Skeletal muscle satellite cell (primary cell): ENCODE measurements at regions not wholly inside any gene's neighbourhood (a gene's known extent, or its start where the extent isn't known, plus 50 kb on each side); places are given as distances from the start of the nearest gene placed in this dataset.

Source experiments
- H3K27me3 ChIP-seq: 2 replicates; pipeline ENCODE4 v1.7.0; 2013; ENCODE audit warnings: low read length; ENCODE audit not compliant: control insufficient read depth, insufficient read depth
- H3K36me3 ChIP-seq: 2 replicates; pipeline ENCODE4 v1.7.0; 2013; ENCODE audit warnings: mild to moderate bottlenecking, control low read depth, low read length; ENCODE audit not compliant: insufficient read depth
- H3K4me1 ChIP-seq: 2 replicates; pipeline ENCODE4 v1.7.0; 2013; ENCODE audit warnings: low read length; ENCODE audit not compliant: control insufficient read depth, insufficient read depth
- H3K4me2 ChIP-seq: 2 replicates; pipeline ENCODE4 v1.7.0; 2013; ENCODE audit warnings: mild to moderate bottlenecking, low read length
- H3K4me3 ChIP-seq: 2 replicates; pipeline ENCODE4 v1.7.0; 2013; ENCODE audit warnings: low read length
- H3K9ac ChIP-seq: 2 replicates; pipeline ENCODE4 v1.7.0; 2013; ENCODE audit warnings: mild to moderate bottlenecking, low read depth, low read length, moderate library complexity
- H3K9me3 ChIP-seq: replicated peaks from 2 replicates; pipeline ENCODE4 v1.7.0; 2013; ENCODE audit warnings: mild to moderate bottlenecking, control low read depth, low read length

DNA sequence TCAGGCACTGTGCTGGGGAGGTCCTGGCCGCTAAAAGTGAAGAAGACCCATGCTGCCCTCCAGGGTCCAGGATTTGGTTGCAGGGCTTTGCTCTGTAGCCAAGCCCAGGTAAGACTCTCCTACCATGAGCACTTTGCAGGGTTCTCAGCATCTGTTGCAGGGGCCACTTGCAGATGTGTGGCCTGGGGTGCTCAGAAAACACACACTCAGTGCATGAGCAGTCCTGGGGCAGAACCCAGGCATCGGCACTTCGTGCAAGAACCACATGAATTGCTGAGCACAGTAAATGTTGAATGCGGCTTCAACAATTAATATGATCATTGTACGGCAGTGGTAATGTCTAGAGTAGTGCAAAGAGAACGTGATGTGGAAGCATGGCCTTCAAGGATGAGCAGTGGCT is 98.5 kb upstream of the SMIM21 start:
- H3K9me3 ChIP-seq = no peaks in the 10 kb centered on the region
- no peak overlapping the region for H3K4me3 ChIP-seq
- H3K27me3 ChIP-seq = no peaks in the 10 kb centered on the region

DNA sequence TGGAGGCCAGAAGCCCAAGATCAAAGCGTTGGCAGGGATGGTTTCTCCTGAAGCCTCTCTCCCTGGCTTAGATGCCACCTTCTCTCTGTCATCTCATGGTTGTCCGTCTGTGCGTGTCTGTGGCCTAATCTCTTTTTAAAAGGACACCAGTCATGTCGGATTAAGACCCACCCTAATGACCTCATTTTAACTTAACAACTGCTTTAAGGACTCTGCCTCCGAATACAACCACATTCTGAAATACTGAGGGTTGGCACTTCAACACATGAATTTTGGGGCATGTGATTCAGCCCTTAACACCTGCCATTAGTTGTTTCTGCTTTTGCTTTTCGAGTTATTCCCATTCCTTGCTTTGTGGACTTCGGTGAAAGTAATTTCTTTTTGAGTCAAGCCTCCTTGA is 97.8 kb upstream of the SMIM21 start:
- peaks cover 2% of the 10 kb centered on the region for H3K4me1 ChIP-seq
- H3K9ac ChIP-seq = no peak overlapping the region
- no peak overlapping the region for H3K4me2 ChIP-seq
- no peaks in the 10 kb centered on the region for H3K9me3 ChIP-seq
- H3K36me3 ChIP-seq = no peaks in the 10 kb centered on the region
- no peak overlapping the region for H3K4me3 ChIP-seq
- H3K27me3 ChIP-seq = no peaks in the 10 kb centered on the region

More for the DNA sequence above, 98.5 kb upstream of the SMIM21 start:
- H3K9ac ChIP-seq = no peak overlapping the region
- no peak overlapping the region for H3K4me2 ChIP-seq
- H3K36me3 ChIP-seq = no peaks in the 10 kb centered on the region
- peaks cover 9% of the 10 kb centered on the region for H3K4me1 ChIP-seq

DNA sequence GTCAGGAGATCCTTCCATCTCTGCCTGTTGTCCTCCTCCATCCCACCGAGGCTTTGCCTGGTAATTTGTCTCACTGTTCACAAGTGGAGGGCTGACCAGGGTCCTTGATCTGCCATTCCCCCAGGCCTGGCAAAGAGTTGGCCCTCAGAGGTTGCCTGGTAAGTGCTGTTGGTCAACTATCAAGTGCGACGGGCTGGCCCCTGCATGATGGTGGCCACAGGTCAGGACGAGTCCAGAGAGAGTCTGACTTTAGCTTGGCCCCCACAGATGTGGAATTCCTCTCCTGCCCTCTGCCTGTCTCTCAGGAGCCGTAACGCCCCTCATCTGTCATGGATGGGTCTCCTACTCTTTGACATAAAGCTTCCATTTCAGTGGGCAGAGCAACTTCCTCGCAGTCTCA is 97.3 kb upstream of the SMIM21 start:
- no peak overlapping the region for H3K4me3 ChIP-seq
- H3K4me1 ChIP-seq = no peaks in the 10 kb centered on the region
- H3K9me3 ChIP-seq = no peaks in the 10 kb centered on the region
- no peak overlapping the region for H3K4me2 ChIP-seq
- no peak overlapping the region for H3K9ac ChIP-seq
- no peaks in the 10 kb centered on the region for H3K27me3 ChIP-seq
- H3K36me3 ChIP-seq = no peaks in the 10 kb centered on the region

DNA sequence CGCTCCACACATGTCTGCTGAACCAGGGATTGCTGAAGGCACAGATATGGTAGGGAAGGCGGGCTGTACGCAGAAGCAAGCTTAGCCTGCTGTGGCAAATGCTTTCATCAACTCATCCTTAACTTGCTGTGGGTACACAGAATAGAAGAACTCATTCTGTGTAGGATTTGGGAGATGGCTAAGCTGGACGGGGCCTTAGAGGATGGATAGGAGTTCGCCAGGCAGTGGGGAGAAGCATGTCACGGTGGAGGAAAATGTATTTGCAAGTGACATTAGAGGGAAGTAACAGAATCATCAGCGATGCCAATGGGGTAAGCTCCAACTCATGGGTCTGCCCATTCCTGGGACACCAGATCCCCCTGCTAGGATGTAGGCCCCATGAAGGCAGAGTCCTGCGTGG is 96.7 kb upstream of the SMIM21 start:
- Histone ChIP-seq H3K36me3 (no peaks in the 10 kb centered on the region), H3K4me3 (no peak overlapping the region), H3K9me3 (no peaks in the 10 kb centered on the region), H3K27me3 (no peaks in the 10 kb centered on the region), H3K4me2 (no peak overlapping the region), H3K9ac (no peak overlapping the region), H3K4me1 (no peaks in the 10 kb centered on the region)

DNA sequence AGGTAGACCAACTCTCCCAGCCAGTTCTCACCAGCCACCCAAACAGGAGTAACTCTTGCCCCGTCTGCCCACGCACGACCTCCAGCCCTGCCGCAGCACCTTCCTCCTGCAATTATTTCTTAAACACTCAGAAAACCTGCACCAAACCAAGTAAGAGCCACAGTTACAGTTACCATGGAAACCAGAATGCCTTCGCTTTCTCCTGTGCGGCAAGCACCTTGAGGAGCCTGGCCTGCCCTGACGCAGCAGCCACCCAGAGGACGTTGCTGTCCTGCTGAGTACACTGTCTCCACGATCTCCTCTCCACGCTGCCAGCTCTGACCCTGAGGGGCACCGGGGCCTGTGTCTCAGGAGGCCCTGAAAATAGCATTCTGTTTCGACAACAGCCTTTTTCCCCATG is 94.3 kb upstream of the SMIM21 start:
- H3K36me3 ChIP-seq = no peaks in the 10 kb centered on the region
- no peak overlapping the region for H3K4me3 ChIP-seq
- no peaks in the 10 kb centered on the region for H3K27me3 ChIP-seq
- no peaks in the 10 kb centered on the region for H3K4me1 ChIP-seq
- H3K9me3 ChIP-seq = no peaks in the 10 kb centered on the region
- no peak overlapping the region for H3K9ac ChIP-seq
- H3K4me2 ChIP-seq = no peak overlapping the region

DNA sequence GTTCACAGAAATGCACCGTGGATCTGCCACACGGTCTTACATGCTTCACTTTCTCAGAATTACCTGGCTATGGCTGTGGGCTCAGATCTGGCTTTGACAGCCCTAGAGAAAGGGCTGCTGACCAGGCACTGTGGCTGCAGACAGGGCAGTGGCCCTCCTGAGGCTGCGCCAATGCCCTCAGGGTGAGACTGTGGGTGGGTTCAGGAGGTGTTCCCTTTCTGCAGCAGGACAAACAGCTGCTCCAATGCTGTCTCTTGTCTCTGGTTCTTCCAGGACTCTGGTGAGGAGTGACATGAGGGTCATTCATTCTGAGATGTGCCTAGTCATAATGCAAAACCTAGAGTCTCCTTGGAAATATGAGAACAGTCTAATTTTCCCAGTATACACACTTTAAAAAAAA is 90.5 kb upstream of the SMIM21 start:
- Histone ChIP-seq H3K4me3 (no peak overlapping the region), H3K9me3 (no peaks in the 10 kb centered on the region), H3K4me1 (no peaks in the 10 kb centered on the region), H3K4me2 (no peak overlapping the region), H3K36me3 (no peaks in the 10 kb centered on the region), H3K9ac (no peak overlapping the region), H3K27me3 (no peaks in the 10 kb centered on the region)

DNA sequence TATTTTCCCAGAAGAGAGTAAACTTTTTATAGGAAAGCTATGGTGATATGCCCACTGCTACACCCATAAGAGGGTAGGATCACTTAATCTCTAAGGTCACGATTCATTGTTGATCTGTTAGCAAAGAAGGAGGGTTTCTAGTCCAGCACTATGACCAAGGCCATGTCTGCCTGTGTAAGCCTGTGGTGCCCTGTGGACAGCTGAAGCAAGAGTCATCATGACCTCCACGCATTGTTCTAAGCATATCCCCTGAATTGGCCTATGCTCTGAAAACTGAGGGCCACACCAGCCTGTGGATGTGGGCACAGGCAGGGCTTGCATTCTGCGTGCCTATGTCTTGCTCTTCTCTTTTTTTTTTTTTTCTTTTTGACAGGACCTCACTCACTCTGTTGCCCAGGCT is 89.8 kb upstream of the SMIM21 start:
- Histone ChIP-seq H3K4me2 (no peak overlapping the region), H3K27me3 (no peaks in the 10 kb centered on the region), H3K4me3 (no peak overlapping the region), H3K36me3 (no peaks in the 10 kb centered on the region), H3K9ac (no peak overlapping the region), H3K4me1 (no peaks in the 10 kb centered on the region), H3K9me3 (no peaks in the 10 kb centered on the region)

DNA sequence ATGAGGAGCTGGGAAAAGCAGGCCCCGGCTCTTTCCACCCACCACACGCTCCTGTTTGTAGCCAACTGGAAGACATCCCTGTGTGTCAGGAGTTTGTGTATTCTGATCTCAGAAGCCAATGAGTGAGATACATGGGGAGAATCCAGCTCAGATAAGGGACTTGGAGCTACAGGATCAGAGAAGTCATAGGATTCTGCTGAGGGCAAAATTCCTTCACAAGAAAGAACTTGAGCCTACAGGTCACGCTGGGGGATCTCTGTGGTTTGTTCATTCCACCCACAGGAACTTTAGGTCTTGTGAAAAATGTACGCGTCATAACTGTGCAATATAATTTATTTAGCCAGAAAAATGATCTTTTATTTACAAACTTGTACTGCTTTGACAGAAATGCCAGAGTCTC is 80.1 kb upstream of the SMIM21 start:
- Histone ChIP-seq H3K9me3 (no peaks in the 10 kb centered on the region), H3K4me2 (no peak overlapping the region), H3K4me1 (peaks cover 8% of the 10 kb centered on the region), H3K4me3 (no peak overlapping the region), H3K27me3 (no peaks in the 10 kb centered on the region), H3K9ac (no peak overlapping the region), H3K36me3 (no peaks in the 10 kb centered on the region)

DNA sequence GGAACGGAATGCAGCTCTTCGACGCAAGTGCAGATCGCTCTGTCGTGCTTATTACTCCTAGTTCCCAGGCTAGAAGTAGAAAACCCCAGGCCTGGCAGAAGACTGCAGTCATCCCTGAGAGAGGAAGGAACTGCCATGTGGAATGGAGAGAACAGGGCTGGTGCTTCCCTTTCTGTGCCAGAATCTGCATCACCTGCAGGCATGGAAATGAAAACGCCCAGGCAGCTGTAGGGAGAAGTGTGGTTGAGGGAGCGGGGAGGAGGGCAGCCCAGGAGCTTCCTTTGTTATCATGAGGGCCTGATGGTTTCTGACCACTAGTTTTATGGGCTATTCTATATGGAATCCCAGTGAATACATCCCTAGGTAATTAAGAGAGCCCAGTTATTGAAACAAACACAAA is 79.4 kb upstream of the SMIM21 start:
- Histone ChIP-seq H3K4me3 (no peak overlapping the region), H3K36me3 (no peaks in the 10 kb centered on the region)

DNA sequence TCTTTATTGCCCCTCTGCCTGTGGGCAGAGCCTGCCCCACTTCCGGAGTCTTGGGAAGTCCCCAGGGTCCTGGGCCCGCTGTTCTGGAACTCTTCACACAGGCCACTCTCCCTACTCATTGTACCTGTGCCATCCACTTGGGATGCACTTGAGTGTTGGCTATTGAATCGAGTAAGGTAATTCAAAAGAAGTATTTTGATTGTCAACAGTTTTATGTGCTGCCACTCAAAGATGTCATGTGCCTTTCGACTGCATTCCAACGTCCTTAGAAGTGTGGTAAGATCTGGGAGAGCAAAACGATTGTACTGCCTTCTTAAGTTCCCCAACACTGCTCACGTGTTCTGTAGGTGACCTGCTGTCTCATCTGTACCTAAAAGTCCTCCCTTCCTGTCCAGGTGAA is 77.0 kb upstream of the SMIM21 start:
- no peak overlapping the region for H3K4me2 ChIP-seq
- no peaks in the 10 kb centered on the region for H3K27me3 ChIP-seq
- H3K4me1 ChIP-seq = peaks cover 17% of the 10 kb centered on the region
- no peaks in the 10 kb centered on the region for H3K36me3 ChIP-seq
- H3K9me3 ChIP-seq = no peaks in the 10 kb centered on the region
- H3K9ac ChIP-seq = no peak overlapping the region
- no peak overlapping the region for H3K4me3 ChIP-seq

More for the DNA sequence above, 79.4 kb upstream of the SMIM21 start:
- Histone ChIP-seq H3K9ac (no peak overlapping the region), H3K27me3 (no peaks in the 10 kb centered on the region), H3K4me2 (no peak overlapping the region), H3K9me3 (no peaks in the 10 kb centered on the region), H3K4me1 (peaks cover 8% of the 10 kb centered on the region)

DNA sequence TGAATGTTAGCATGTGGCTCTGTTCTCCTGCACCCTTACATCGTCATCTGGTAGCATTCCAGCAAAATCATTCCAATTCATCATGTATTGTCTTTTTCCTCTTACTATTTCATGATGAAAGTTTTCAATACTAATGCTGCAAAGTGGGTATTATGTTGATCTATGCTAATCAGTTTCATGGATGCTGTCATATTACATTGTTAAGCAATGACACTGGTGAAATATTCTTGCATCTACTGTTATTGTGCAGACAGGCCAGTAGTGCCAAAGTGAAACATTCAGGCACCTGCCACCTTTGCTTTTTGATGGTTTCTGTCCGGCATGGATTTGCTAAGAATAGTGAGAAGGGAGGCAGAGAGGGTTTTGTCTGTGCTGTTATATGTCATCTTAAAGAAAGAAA is 76.1 kb upstream of the SMIM21 start:
- H3K36me3 ChIP-seq = no peaks in the 10 kb centered on the region
- no peak overlapping the region for H3K9ac ChIP-seq
- no peak overlapping the region for H3K4me3 ChIP-seq
- peaks cover 17% of the 10 kb centered on the region for H3K4me1 ChIP-seq
- no peaks in the 10 kb centered on the region for H3K9me3 ChIP-seq
- no peak overlapping the region for H3K4me2 ChIP-seq
- no peaks in the 10 kb centered on the region for H3K27me3 ChIP-seq

DNA sequence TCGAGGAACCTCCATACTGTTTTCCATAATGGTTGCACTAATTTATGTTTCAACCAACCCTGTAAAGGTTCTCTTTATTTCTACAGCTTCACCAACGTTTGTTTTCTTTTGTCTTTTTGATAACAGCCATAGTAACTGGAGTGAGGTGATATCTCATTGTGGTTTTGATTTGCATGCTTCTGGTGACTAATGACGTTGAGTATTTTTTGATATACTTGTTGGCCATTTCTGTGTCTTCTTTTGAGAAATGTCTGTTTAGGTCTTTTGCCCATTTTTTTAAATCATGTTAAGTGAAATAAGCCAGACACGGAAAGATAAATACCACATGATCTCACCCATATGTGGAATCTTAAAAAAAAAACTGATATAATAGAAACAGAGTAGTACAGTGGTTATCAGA is 74.8 kb upstream of the SMIM21 start:
- Histone ChIP-seq H3K4me2 (no peak overlapping the region), H3K27me3 (no peaks in the 10 kb centered on the region), H3K9me3 (no peaks in the 10 kb centered on the region), H3K4me3 (no peak overlapping the region), H3K9ac (no peak overlapping the region), H3K36me3 (no peaks in the 10 kb centered on the region), H3K4me1 (peaks cover 10% of the 10 kb centered on the region)
